HG03442 (cell line): ENCODE measurements at regions not wholly inside any gene's neighbourhood (a gene's known extent, or its start where the extent isn't known, plus 50 kb on each side); places are given as distances from the start of the nearest gene placed in this dataset.
A peak's percentile ranks its signal among the peaks of the same experiment; 100 is the strongest.

Experiments
- ATAC-seq: cut with Tn5 transposase; IDR thresholded peaks from one replicate; pipeline ENCODE4 v1.9.1; 2021; ENCODE audit warnings: mild to moderate bottlenecking, moderate library complexity; ENCODE audit not compliant: unreplicated experiment

DNA sequence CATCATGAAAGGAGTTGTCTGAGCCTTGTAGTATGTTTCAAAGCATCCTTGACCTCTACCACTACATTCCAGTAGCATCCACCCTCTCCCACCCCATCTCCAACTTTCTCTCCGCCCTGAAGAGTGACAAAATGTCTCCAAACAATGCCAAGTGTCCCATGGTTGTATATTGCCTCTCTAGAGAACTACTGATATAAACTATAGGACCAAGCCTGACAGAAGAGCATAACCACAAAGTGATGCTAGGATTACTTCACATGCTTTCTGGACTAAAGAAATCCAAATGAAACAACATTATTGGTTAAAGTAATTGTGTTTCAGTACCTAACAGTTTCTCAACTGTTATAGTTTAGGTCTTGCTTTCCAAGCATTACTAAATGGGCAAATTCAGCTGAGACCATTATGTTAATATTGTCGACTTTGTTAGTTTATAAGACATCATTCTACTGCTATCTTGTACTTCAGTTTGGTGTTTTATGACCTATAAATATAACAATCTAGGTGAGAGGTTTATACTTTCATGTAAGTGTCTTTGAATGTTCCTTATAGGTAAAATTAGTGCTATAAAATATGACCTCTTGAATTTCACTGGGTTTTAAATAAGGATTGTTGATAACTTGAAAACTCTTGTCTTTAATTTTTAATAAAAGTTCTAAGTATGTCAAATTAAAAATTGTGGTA, 117.4 kb downstream of the SUCNR1 start:
- no peak for ATAC-seq

DNA sequence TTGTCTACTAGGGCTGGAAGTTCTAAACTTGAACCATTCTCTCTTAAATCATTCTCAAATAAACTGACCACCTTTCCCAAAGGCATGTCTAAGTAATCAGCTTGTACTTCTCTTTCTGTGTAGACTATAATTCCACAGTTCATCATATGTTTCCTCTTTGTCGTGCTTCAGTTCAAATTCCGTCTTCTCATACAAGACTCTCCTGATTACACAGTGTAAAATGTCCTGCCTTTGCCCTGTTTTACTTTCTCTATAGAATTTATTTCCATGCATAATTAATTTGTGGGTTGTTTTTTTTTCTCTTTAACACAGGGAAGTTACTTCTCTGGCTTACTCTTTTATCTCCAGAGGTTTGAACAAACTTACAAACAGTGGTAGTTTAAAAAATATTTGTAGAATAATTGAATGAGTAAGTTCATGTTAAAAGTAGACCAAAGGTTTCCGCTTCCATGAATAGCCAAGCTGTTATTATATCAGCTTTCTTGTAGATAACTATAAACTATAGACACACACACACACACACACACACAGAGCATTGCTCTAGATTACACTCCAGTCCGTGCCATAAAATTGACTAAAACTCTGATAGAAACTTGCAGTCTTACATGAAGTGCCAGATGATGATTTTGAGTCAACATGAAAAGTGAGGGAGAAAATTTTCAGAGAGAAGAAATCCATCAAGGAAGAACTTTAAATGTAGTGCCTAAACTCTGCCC, 119.0 kb downstream of the SUCNR1 start:
- ATAC-seq = no peak

DNA sequence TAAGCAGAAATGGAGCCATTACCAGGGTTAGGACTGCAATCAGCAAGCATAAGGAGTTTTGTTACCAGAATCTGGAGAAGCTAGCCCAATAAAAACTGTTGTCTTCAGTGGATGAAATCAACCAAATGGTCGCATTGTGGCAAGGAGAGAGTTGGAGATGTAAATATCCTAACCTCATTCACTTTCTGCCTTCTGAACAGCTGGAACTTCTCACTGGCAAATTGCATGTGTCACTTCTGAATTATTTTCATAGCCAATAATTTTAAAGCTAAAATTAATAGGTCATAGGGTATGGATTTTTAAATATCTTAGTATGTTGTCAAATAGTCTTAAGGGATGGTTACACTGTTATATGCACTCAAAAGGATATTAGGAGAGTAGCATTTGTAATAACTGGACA, 121.6 kb downstream of the SUCNR1 start:
- no peak for ATAC-seq

GRCh38 chr3:151998744-151999143, 125.3 kb downstream of the SUCNR1 start:
- ATAC-seq = no peak

GRCh38 chr3:151999936-152000335, 126.5 kb downstream of the SUCNR1 start:
- no peak for ATAC-seq

GRCh38 chr3:152011812-152012735, 138.6 kb downstream of the SUCNR1 start:
- no peak for ATAC-seq

GRCh38 chr3:152019508-152019907, 146.1 kb downstream of the SUCNR1 start:
- no peak for ATAC-seq

DNA sequence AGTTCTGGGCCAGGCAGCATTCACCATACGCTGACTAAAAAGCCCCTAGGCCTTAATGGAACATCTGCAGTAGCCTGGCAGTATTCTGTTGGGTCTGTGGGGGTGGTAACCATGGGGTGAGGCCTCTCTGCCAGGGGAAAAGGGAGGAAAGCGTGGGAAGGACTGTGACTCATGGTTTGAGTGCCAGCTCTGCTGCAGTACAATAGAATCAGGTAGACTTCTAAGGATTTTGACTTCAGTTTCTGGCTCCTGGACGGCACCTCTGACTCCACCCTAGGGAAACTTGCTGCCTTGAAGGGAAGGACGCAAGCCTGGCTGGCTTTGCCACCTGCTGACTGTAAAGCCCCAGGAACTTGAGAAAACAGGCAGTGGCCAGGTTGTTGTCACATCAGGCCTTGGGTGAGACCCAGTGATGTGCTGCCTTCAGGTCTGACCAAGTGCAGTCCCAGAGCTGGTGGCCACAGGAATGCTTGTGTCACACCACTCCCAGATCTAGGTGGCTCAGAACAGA, 148.6 kb downstream of the SUCNR1 start:
- peak; percentile 63 for ATAC-seq

DNA sequence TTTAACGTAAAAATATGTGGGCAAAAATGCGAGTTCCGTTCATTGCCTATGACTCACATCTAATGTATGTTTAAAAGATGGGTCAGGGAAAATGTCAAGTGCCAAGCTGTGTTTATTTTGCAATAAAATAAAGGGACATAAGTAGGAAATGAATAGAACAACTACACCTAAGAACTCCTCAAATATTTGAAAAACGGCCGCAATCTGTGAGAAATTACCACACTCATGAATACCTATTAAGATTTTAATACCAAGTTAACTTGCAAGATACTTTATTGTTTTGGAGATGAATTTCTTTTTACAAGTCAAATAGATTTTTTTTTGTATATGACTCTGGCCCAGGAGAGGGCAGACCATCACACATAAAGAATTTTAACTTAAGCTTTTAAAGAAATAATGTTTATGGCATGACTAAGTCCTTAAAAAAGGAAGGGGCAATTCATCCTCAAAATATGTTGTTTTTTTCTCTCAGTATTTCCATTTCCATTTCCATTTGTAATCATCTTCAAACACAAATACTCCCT, 152.7 kb downstream of the SUCNR1 start:
- no peak for ATAC-seq

GRCh38 chr3:152030320-152030719, 156.9 kb downstream of the SUCNR1 start:
- no peak for ATAC-seq

DNA sequence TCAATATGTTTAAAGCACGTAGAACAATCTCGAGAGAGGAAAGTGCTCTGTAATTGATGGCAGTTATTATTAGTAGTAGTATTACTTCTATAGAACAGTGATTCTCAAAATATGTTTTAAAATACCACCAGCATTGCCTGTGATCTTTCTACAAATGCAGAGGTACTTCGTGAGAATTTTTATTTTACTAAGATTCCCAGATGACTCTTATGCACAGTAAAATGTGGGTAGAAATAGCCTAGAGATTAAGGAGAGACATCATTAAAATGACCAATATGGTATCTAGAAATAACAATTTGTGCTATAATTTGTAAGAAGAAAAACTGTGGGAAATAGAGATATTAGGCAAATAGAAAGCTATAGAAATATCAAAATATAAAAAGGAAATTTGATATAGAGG, 157.9 kb downstream of the SUCNR1 start:
- ATAC-seq = no peak

GRCh38 chr3:152037297-152037696, 163.9 kb downstream of the SUCNR1 start:
- ATAC-seq = no peak

DNA sequence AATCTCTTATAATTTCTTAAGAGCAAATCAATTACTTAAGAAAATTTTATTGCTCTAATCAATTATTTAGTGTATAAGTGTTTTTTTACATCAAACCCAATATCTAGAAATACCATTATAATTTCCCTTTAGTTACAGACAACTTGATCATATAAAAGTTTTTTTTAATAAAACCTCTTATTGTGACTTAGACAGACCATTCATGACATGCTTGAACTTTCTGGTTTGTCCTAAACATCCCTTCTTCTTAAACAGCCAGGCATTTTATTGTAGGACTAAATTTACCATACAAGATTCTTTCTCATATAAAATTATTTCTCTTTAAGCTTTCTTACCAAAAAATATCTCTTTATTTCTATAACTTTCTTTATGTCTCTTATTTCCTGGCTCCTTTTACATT, 164.5 kb downstream of the SUCNR1 start:
- no peak for ATAC-seq

DNA sequence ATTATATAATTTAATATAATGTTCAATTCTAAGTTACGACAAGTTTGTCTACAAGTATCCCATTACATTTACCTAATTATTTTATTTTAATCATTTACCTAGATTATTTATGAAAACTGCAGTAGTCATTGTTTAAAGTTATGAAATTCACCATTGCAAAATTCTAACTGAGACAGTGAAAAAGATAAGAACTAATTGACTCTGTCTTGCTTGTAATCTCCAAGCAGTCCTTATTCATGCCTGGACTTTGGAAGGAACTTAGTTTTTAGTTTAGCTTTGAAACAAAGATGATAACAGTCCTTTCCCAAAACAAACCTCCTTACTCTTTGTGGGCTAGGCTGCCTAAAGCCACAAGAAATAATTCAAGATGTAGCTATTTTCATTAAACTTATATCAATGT, 165.0 kb downstream of the SUCNR1 start:
- ATAC-seq = no peak

DNA sequence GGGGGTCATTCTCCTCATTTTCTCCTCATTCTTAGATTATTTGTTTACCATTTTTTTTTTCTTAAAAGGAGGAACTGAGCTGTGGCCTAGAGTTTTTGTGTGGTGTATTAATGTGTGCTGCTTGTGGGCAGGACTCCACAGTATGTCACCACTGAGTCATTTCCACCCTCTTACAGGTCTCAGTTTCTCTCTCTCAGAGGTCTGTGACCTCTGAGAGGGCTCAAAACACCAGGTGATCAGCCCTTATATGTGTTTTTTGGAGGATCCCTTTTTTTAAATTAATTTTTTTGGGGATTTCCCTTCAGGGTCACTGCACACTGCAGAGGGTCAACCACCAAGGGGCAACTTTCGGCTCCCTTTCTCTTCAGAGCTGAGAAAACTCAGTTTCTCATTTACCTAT, 166.4 kb downstream of the SUCNR1 start:
- ATAC-seq = peak; percentile 85

DNA sequence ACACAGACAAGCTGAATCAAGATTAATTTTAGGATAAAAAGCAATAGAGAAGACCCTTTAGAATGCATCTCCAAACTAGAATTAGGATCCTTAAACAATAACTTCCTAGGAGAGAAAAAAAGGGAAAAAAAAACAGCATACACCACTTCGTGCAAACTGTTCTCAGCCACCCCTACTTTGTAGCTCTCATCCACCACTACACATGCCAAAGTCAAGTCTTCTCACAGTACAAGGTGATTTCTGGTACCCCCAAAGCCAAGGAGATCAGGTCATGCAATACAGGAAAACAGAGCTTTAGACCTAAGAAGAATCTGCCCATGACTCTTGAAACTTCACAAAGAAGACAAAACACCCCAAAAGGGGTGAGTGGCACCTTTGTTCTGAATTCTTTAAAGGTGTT, 166.9 kb downstream of the SUCNR1 start:
- no peak for ATAC-seq

GRCh38 chr3:152043620-152044019, 170.2 kb downstream of the SUCNR1 start:
- ATAC-seq = no peak

DNA sequence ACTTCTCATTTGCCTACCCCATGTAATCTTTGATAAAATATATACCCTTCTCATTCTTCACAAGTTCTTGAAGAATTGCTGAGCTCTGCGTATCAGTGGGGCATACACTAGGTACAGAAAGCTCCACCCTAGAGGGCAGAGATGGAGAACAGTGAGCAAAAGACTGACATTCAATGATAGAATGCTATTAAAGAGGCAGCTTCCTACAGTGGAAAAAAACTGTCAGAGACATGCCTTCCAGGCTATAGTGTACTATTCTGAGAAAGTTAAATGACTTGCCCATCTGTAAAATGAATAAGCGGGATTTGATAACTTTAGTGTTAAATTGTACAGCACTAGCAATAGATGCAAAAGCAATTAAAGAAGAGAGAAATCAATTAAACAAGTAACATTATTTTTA, 172.8 kb downstream of the SUCNR1 start:
- no peak for ATAC-seq

GRCh38 chr3:152047465-152047864, 174.0 kb downstream of the SUCNR1 start:
- ATAC-seq = no peak

DNA sequence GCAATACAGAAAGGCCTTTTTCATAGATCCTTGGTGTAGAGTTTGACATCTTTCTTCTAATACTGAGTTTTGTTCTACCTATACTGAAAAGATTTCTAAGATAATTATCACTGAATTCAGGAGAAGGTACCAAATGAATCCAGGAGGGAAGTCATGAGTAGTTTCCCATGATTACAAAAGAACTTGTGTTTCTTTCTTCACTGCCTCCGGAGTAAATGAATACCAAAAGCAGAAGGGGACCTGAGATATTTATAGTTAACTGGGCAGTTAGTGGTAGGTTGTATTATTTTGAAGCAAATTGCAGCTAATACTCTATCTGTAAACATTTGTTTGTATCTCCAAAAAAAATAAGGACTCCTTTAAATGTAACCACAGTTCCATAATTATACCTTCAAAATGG, 175.4 kb downstream of the SUCNR1 start:
- ATAC-seq = no peak

- no peak for ATAC-seq
Observed at GRCh38 chr3:152050903-152051302, 177.5 kb downstream of the SUCNR1 start.
